ENCODE measurements at regions not wholly inside any gene's neighbourhood (a gene's known extent, or its start where the extent isn't known, plus 50 kb on each side); places are given as distances from the start of the nearest gene placed in this dataset.

DNA sequence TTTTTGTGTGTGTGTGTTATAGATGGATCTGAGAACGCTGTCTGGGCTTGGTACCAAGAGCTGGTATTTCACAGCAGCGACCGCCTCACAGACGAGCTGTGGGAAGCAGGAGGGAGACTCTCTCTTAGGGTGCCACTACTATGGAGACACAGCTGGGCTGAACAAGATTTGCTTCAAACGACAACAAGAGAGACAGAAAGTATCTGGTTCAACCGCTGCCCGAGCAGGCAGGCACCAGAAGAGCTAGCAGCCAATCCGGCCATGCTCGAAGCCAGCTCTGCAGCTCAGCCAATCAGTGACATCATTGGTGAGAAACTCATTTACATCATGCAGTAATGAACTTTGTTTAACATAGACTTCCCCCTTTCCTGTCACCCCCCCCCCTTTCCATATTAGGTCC, 341.3 kb downstream of the USP25 start:
- no peak for DNase-seq
- Histone ChIP-seq H3K4me1 (no peaks in the 10 kb centered on the region), H3K4me3 (no peak overlapping the region), H3K27me3 (replicated peaks in 1 of 7) (peaks cover 0 to 5% (median 0%) of the 10 kb centered on the region in 7 donors), H3K27ac (no peak overlapping the region), H3K36me3 (no peaks in the 10 kb centered on the region), H3K9me3 (no peaks in the 10 kb centered on the region)
- 86 to 95% (median 87%) methylated on average over 9 of the region's 9 CpGs for WGBS, 5 donors
- TF ChIP-seq POLR2AphosphoS5 (IDR thresholded peaks at IDR 0.05) (no peak), CTCF (IDR thresholded peaks at IDR 0.05 in 8 of 11, conservative IDR thresholded peaks at IDR 0.05 in 3 of 11) (no peak), POLR2A (IDR thresholded peaks at IDR 0.05) (no peak)
- intact Hi-C loops (cut with DNase I; ENCODE audit: low total_unique reads), result no loop called here

DNA sequence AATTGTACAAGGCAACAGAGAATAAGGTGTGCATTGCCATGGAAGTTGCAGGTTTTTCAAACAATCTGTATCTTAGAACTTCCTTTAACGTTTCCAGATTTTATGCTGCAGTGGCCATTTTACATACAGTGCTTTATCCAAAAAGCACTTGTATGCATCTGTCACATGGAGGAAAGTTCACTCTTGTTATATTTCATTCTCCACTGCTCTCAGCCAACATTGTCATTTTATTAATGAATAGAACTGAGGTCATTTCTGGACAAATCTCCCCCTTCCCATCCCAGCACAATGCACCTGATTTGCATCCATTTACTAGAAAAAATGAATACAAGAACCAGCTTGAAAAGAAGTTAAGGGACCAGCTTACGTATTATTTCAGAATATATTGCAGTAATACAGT, 342.0 kb downstream of the USP25 start:
- Histone ChIP-seq H3K4me3 (no peak overlapping the region), H3K27ac (no peak overlapping the region), H3K9me3 (no peaks in the 10 kb centered on the region), H3K36me3 (no peaks in the 10 kb centered on the region), H3K27me3 (replicated peaks in 1 of 7) (peaks cover 0 to 5% (median 0%) of the 10 kb centered on the region in 7 donors), H3K4me1 (no peaks in the 10 kb centered on the region)
- WGBS, 5 donors, result 70 to 79% (median 74%) methylated on average over 2 of the region's 2 CpGs
- DNase-seq, result no peak
- intact Hi-C loops (cut with DNase I; ENCODE audit: low total_unique reads), result no loop called here
- TF ChIP-seq CTCF (IDR thresholded peaks at IDR 0.05 in 8 of 11, conservative IDR thresholded peaks at IDR 0.05 in 3 of 11) (no peak), POLR2A (IDR thresholded peaks at IDR 0.05) (no peak), POLR2AphosphoS5 (IDR thresholded peaks at IDR 0.05) (no peak)

- DNase-seq, result no peak
- WGBS, 5 donors, result 93 to 94% (median 94%) methylated on average over 3 of the region's 3 CpGs
- TF ChIP-seq CTCF (IDR thresholded peaks at IDR 0.05 in 8 of 11, conservative IDR thresholded peaks at IDR 0.05 in 3 of 11), result no peak
- TF ChIP-seq POLR2AphosphoS5 (IDR thresholded peaks at IDR 0.05), result no peak
- TF ChIP-seq POLR2A (IDR thresholded peaks at IDR 0.05), result no peak
- Histone ChIP-seq H3K9me3 (no peaks in the 10 kb centered on the region), H3K27me3 (replicated peaks in 1 of 7) (peaks cover 0 to 5% (median 0%) of the 10 kb centered on the region in 7 donors), H3K27ac (no peak overlapping the region), H3K4me1 (no peaks in the 10 kb centered on the region), H3K4me3 (no peak overlapping the region), H3K36me3 (no peaks in the 10 kb centered on the region)
- intact Hi-C loops (cut with DNase I; ENCODE audit: low total_unique reads), result no loop called here
Observed at GRCh38 chr21:16072221-16072620, 342.4 kb downstream of the USP25 start.

- intact Hi-C loops (cut with DNase I; ENCODE audit: low total_unique reads), result no loop called here
- H3K27ac ChIP-seq, result no peak overlapping the region
Observed at GRCh38 chr21:16072737-16073136, 343.0 kb downstream of the USP25 start.

More at GRCh38 chr21:16072737-16073136, 343.0 kb downstream of the USP25 start:
- Histone ChIP-seq H3K4me1 (no peaks in the 10 kb centered on the region), H3K27me3 (replicated peaks in 1 of 7) (peaks cover 0 to 5% (median 0%) of the 10 kb centered on the region in 7 donors), H3K36me3 (no peaks in the 10 kb centered on the region), H3K4me3 (no peak overlapping the region), H3K9me3 (no peaks in the 10 kb centered on the region)
- no peak for DNase-seq
- TF ChIP-seq POLR2AphosphoS5 (IDR thresholded peaks at IDR 0.05), result no peak
- TF ChIP-seq POLR2A (IDR thresholded peaks at IDR 0.05), result no peak
- TF ChIP-seq CTCF (IDR thresholded peaks at IDR 0.05 in 8 of 11, conservative IDR thresholded peaks at IDR 0.05 in 3 of 11), result no peak
- 67 to 82% (median 74%) methylated on average over 6 of the region's 6 CpGs for WGBS, 5 donors

All from spleen (tissue), 11 donors.